ENCODE measurements at regions not wholly inside any gene's neighbourhood (a gene's known extent, or its start where the extent isn't known, plus 50 kb on each side); places are given as distances from the start of the nearest gene placed in this dataset.

DNA sequence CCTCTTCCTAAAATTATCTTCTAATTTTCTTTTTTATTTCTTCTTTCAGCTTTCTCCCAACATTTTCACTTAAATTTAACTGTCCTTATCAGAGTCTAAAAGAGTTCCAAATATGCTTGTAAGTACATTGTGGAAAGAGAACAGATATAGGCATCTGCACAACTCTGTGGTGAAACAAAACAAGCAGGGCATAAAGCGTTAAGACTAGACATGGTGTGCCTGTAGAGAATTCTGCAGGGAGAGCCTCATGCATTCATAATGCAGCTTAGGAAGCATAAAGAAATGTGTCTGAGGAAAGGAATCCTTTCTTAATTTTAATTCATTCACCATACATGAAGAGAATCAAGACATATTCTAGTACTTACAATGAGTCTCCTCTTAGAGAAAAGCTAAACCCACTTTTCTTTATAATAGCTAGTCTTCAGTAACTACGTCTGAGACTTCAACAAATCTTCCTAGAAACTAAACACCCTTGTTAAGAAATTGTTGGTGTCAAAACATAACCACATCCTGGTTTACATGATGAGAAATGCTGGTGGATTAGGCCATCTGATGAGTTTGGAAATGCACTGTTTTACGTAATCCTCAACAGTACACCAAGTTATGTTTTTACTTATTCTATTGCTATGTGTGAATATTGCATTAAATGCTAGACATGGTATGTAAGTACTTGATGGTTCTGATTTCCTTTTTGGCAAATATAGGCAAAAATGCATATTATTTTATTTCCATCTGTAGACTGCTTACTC, 307.8 kb upstream of the GIMD1 start:
- TF ChIP-seq, protein P1, sequence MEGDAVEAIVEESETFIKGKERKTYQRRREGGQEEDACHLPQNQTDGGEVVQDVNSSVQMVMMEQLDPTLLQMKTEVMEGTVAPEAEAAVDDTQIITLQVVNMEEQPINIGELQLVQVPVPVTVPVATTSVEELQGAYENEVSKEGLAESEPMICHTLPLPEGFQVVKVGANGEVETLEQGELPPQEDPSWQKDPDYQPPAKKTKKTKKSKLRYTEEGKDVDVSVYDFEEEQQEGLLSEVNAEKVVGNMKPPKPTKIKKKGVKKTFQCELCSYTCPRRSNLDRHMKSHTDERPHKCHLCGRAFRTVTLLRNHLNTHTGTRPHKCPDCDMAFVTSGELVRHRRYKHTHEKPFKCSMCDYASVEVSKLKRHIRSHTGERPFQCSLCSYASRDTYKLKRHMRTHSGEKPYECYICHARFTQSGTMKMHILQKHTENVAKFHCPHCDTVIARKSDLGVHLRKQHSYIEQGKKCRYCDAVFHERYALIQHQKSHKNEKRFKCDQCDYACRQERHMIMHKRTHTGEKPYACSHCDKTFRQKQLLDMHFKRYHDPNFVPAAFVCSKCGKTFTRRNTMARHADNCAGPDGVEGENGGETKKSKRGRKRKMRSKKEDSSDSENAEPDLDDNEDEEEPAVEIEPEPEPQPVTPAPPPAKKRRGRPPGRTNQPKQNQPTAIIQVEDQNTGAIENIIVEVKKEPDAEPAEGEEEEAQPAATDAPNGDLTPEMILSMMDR (IDR thresholded peaks at IDR 0.05; ENCODE audit: insufficient read depth, low read depth, low read length, missing control alignments): no peak
- H3K4me3 ChIP-seq (ENCODE audit: low read length): no peak overlapping the region
- peak; percentile 73 for DNase-seq (ENCODE audit: low read depth)

- TF ChIP-seq, protein P1 (IDR thresholded peaks at IDR 0.05; ENCODE audit: insufficient read depth, low read depth, low read length, missing control alignments): no peak
- peak; percentile 7 for DNase-seq (ENCODE audit: low read depth)
- H3K4me3 ChIP-seq (ENCODE audit: low read length): no peak overlapping the region
Measured at GRCh38 chr4:106671716-106672115, 303.1 kb upstream of the GIMD1 start.

DNA sequence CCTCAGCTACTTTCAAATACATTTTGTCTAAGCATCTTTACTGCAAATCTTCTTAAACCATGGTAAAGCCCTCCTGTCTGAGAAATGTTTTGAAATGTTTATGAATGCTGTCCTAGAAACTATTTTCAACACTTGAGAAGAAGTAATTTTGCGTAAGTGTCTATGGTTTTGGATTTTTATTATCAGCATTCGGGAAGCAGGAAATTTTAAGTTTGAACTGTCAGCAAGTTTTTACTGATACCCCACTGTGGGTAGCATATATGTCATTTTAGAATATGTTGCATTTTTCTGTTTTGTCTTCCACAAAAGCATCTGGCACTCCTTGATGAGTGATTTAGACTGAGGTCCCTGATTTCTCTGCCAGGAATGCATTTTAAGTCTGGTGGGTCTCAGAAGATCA, 302.4 kb upstream of the GIMD1 start:
- no peak overlapping the region for H3K4me3 ChIP-seq (ENCODE audit: low read length)
- no peak for DNase-seq (ENCODE audit: low read depth)
- TF ChIP-seq, protein P1 (IDR thresholded peaks at IDR 0.05; ENCODE audit: insufficient read depth, low read depth, low read length, missing control alignments): no peak

GRCh38 chr4:106659371-106659770, 290.8 kb upstream of the GIMD1 start:
- DNase-seq (ENCODE audit: low read depth): peak; percentile 45
- H3K4me3 ChIP-seq (ENCODE audit: low read length): no peak overlapping the region
- TF ChIP-seq, protein P1 (IDR thresholded peaks at IDR 0.05; ENCODE audit: insufficient read depth, low read depth, low read length, missing control alignments): no peak

GRCh38 chr4:106652095-106652494, 283.5 kb upstream of the GIMD1 start:
- TF ChIP-seq, protein P1 (IDR thresholded peaks at IDR 0.05; ENCODE audit: insufficient read depth, low read depth, low read length, missing control alignments): no peak
- no peak for DNase-seq (ENCODE audit: low read depth)
- H3K4me3 ChIP-seq (ENCODE audit: low read length): no peak overlapping the region

GRCh38 chr4:106650701-106651100, 282.1 kb upstream of the GIMD1 start:
- TF ChIP-seq, protein P1 (IDR thresholded peaks at IDR 0.05; ENCODE audit: insufficient read depth, low read depth, low read length, missing control alignments): no peak
- DNase-seq (ENCODE audit: low read depth): no peak
- no peak overlapping the region for H3K4me3 ChIP-seq (ENCODE audit: low read length)

DNA sequence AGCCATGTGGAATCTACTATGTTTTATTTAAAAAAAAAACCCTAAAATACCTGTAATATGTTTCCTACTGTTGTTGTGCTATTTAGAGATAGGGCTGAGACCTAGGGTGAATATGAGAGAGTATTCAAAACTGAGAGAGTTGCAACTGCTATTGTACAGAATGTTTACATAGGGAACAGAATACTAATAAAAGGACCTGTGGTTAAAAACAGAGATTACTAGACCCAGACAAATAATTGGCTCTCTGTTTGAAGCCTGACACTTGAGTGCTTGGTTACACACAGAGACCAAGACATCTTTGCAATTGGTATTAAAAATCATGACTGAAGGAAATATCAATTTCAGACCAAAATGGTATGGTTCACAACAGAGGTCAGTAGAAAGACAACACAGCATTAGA, 278.9 kb upstream of the GIMD1 start:
- TF ChIP-seq, protein P1 (IDR thresholded peaks at IDR 0.05; ENCODE audit: insufficient read depth, low read depth, low read length, missing control alignments): no peak
- DNase-seq (ENCODE audit: low read depth): no peak
- H3K4me3 ChIP-seq (ENCODE audit: low read length): no peak overlapping the region
